DND-41 (cell line): ENCODE measurements at regions not wholly inside any gene's neighbourhood (a gene's known extent, or its start where the extent isn't known, plus 50 kb on each side); places are given as distances from the start of the nearest gene placed in this dataset.

Experiments
- ATAC-seq: fragments of 200-7000 bp; cut with Tn5 transposase; 3 replicates; pipeline ENCODE4 v1.9.1; 2021; ENCODE audit warnings: low read depth; ENCODE audit not compliant: insufficient read depth
- DNase-seq: peaks from one replicate; pipeline ENCODE4 v3.0.0-alpha.2; 2020
- H2AFZ ChIP-seq: 2 replicates; pipeline ENCODE4 v1.6.0; 2012; ENCODE audit warnings: low read depth, low read length
- H3K27ac ChIP-seq: 2 replicates; pipeline ENCODE4 v1.5.1; 2012; ENCODE audit warnings: low read length, inconsistent platforms
- H3K27me3 ChIP-seq: fragments of 200-600 bp; sonication (generic); 2 replicates; pipeline ENCODE4 v1.6.0; 2012; ENCODE audit warnings: low read length, mild to moderate bottlenecking, inconsistent platforms; ENCODE audit not compliant: insufficient read depth, poor library complexity
- H3K36me3 ChIP-seq: 2 replicates; pipeline ENCODE4 v1.5.1; 2012; ENCODE audit warnings: low read length, inconsistent platforms; ENCODE audit not compliant: insufficient read depth
- H3K4me1 ChIP-seq: 2 replicates; pipeline ENCODE4 v1.5.1; 2012; ENCODE audit warnings: mild to moderate bottlenecking, low read length; ENCODE audit not compliant: insufficient read depth
- H3K4me2 ChIP-seq: 2 replicates; pipeline ENCODE4 v1.6.0; 2012; ENCODE audit warnings: mild to moderate bottlenecking, moderate library complexity, low read length, inconsistent platforms; ENCODE audit not compliant: insufficient read depth
- H3K4me3 ChIP-seq, 2 experiments: fragments of 200-600 bp in 1 of 2; shearing (Covaris generic) in 1 of 2; 2 replicates each; pipeline ENCODE4 v1.5.1; 2012 to 2016; ENCODE audit warnings: inconsistent platforms in 2 of 2, low read length in 2 of 2, mild to moderate bottlenecking in 2 of 2, low read depth in 1 of 2, moderate library complexity in 1 of 2
- H3K79me2 ChIP-seq: 2 replicates; pipeline ENCODE4 v1.6.0; 2012; ENCODE audit warnings: low read length, inconsistent platforms; ENCODE audit not compliant: insufficient read depth
- H3K9ac ChIP-seq: 2 replicates; pipeline ENCODE4 v1.6.0; 2012; ENCODE audit warnings: low read depth, mild to moderate bottlenecking, inconsistent platforms, low read length, moderate library complexity
- H3K9me3 ChIP-seq: 2 replicates; pipeline ENCODE4 v1.5.1; 2012; ENCODE audit warnings: low read length, moderate library complexity, mild to moderate bottlenecking, inconsistent platforms; ENCODE audit not compliant: insufficient read depth, severe bottlenecking
- H4K20me1 ChIP-seq: 2 replicates; pipeline ENCODE4 v1.6.0; 2012; ENCODE audit warnings: low read length; ENCODE audit not compliant: insufficient read depth
- CTCF ChIP-seq: IDR thresholded peaks from 2 replicates; pipeline ENCODE4 v1.5.1; 2012; ENCODE audit warnings: borderline replicate concordance, low read length, moderate library complexity, mild to moderate bottlenecking; ENCODE audit not compliant: poor library complexity, severe bottlenecking; ENCODE audit errors: extremely low read depth
- EZH2 ChIP-seq: IDR thresholded peaks from 3 replicates; pipeline ENCODE4 v1.6.1; 2012; ENCODE audit warnings: borderline replicate concordance, low read depth, mild to moderate bottlenecking, moderate library complexity, low read length, inconsistent platforms; ENCODE audit not compliant: severe bottlenecking

DNA sequence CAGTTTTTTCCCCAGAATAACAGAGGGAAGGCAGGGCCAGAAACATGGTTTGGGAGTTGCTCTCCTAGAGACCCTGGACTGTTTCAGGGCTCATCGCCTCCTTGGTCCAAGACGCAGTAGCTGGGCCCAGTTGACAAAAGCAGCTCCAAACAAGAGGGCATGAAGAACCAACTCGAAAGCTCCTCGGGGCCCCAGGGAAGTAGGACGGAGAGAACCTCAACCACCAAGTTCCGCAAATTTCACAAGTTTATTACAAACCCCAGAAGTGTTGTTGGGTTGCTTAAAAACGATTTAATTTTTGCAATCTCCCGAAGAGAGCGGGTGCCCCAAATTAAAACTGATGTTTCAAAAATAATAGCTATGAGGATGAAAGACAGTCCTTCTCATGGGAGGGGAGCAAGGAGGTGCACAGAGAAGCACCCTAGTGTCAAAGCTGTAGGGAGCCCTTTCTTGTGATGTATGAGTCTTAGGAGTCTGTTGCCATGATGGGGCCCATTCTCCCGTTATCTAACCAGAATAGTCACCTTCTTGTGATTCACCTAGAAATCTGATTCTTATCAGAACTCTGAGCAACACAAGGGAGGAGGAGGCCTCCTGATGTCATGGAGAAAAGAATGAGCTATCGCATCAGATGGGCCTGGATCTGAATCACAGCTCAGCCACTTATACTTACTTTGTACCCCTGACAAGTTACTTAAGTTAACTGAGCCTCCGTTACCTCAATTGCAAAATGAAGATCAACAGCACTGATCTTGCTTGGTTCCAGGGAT is 165.7 kb upstream of the IRF2BP2 start:
- Histone ChIP-seq H3K9me3 (no peaks in the 10 kb centered on the region), H2AFZ (no peak overlapping the region), H3K79me2 (no peaks in the 10 kb centered on the region), H3K4me2 (no peak overlapping the region), H4K20me1 (no peaks in the 10 kb centered on the region), H3K4me3 (no peak overlapping the region), H3K4me1 (peaks cover 33% of the 10 kb centered on the region), H3K27me3 (peaks cover 16% of the 10 kb centered on the region), H3K27ac (no peak overlapping the region), H3K9ac (no peak overlapping the region), H3K36me3 (no peaks in the 10 kb centered on the region)
- DNase-seq (no peak), ATAC-seq (no peak)
- no peak for TF ChIP-seq EZH2
- no peak for TF ChIP-seq CTCF

DNA sequence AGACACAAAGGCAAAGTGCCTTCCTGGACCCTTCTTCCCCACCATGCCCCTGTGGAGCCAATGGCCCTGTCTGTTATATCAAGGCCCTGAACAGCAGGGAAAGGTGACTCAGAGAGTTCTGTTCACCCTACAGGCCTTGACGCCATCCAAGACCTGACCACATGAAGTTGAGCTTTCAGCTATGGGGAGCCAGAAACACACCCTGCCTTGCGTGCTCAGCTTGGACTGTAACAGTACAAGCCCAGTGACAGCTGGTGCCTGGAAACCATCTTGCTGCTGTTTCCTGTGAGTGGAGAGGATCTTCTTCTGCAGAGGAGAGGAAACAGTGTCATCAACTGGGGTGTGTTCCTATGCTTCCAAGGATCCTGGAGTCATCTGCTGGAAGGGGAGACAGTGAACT is 165.0 kb upstream of the IRF2BP2 start:
- ATAC-seq, result no peak
- Histone ChIP-seq H4K20me1 (no peaks in the 10 kb centered on the region), H3K9ac (no peak overlapping the region), H3K36me3 (no peaks in the 10 kb centered on the region), H3K4me1 (peaks cover 36% of the 10 kb centered on the region), H3K27me3 (peaks cover 16% of the 10 kb centered on the region), H3K79me2 (no peaks in the 10 kb centered on the region), H2AFZ (no peak overlapping the region), H3K4me3 (no peak overlapping the region), H3K4me2 (no peak overlapping the region), H3K9me3 (no peaks in the 10 kb centered on the region), H3K27ac (0 out of 2 replicates have a peak overlapping the region, but pooled peaks have one; percentile 21)
- TF ChIP-seq CTCF (no peak), EZH2 (no peak)
- no peak for DNase-seq

- Histone ChIP-seq H3K27me3 (peaks cover 11% of the 10 kb centered on the region), H3K4me2 (no peak overlapping the region), H4K20me1 (no peaks in the 10 kb centered on the region), H3K79me2 (no peaks in the 10 kb centered on the region), H3K4me1 (peaks cover 36% of the 10 kb centered on the region), H3K9ac (no peak overlapping the region), H3K36me3 (no peaks in the 10 kb centered on the region), H3K4me3 (no peak overlapping the region), H2AFZ (no peak overlapping the region), H3K9me3 (no peaks in the 10 kb centered on the region), H3K27ac (peak overlapping the region; percentile 58)
- no peak for TF ChIP-seq CTCF
- no peak for TF ChIP-seq EZH2
- DNase-seq, result no peak
- ATAC-seq, result no peak
Measured at GRCh38 chr1:234773936-234774677, 164.1 kb upstream of the IRF2BP2 start.
